Sigmoid colon (tissue), 4 donors: ENCODE measurements at regions not wholly inside any gene's neighbourhood (a gene's known extent, or its start where the extent isn't known, plus 50 kb on each side); places are given as distances from the start of the nearest gene placed in this dataset.

Experiments
- CTCF ChIP-seq, 4 experiments: fragments of 450-650 bp in 3 of 4; fragments of 200-600 bp in 1 of 4; IDR thresholded peaks; one replicate each; pipeline ENCODE4 v1.5.1; 2016 to 2019; ENCODE audit warnings: antibody characterized with exemption in 4 of 4, mild to moderate bottlenecking in 3 of 4, moderate library complexity in 2 of 4
- EP300 ChIP-seq, 4 donors: sonication (generic); formaldehyde crosslinking; IDR thresholded peaks; one replicate each; pipeline ENCODE4 v1.6.1; 2017; ENCODE audit warnings: antibody characterized with exemption in 4 of 4
- POLR2A ChIP-seq, 2 donors: fragments of 450-650 bp; IDR thresholded peaks; one replicate each; pipeline ENCODE4 v1.6.1; 2016; ENCODE audit warnings: antibody characterized with exemption in 2 of 2, mild to moderate bottlenecking in 2 of 2, moderate library complexity in 2 of 2
- POLR2AphosphoS5 ChIP-seq, 4 donors: sonication (generic); formaldehyde crosslinking; IDR thresholded peaks; one replicate each; pipeline ENCODE4 v1.6.1; 2017; ENCODE audit warnings: antibody characterized with exemption in 4 of 4

GRCh38 chr15:53233801-53234200 is 443.7 kb upstream of the ONECUT1 start:
- TF ChIP-seq POLR2AphosphoS5 (IDR thresholded peaks at IDR 0.05) = no peak
- no peak for TF ChIP-seq CTCF (IDR thresholded peaks at IDR 0.05)
- no peak for TF ChIP-seq POLR2A (IDR thresholded peaks at IDR 0.05)
- no peak for TF ChIP-seq EP300 (IDR thresholded peaks at IDR 0.05)
